Karpas-422 (cell line): ENCODE measurements at regions not wholly inside any gene's neighbourhood (a gene's known extent, or its start where the extent isn't known, plus 50 kb on each side); places are given as distances from the start of the nearest gene placed in this dataset.

Experiments
- DNase-seq: peaks from one replicate; pipeline ENCODE4 v3.0.0-alpha.2; 2015
- H2AFZ ChIP-seq: fragments of 200-600 bp; sonication (generic); 2 replicates; pipeline ENCODE4 v1.6.1; 2014; ENCODE audit warnings: antibody characterized with exemption, low read length, mixed read lengths
- H3K27ac ChIP-seq: fragments of 200-600 bp; sonication (generic); 2 replicates; pipeline ENCODE4 v1.5.1; 2014; ENCODE audit warnings: mild to moderate bottlenecking, low read length, moderate library complexity
- H3K27me3 ChIP-seq: fragments of 200-600 bp; sonication (generic); 2 replicates; pipeline ENCODE4 v1.6.1; 2014; ENCODE audit warnings: low read length, mixed read lengths
- H3K36me3 ChIP-seq: fragments of 200-600 bp; sonication (generic); 2 replicates; pipeline ENCODE4 v1.6.1; 2014; ENCODE audit warnings: low read length, mixed read lengths; ENCODE audit not compliant: insufficient read depth
- H3K4me1 ChIP-seq: fragments of 200-600 bp; sonication (generic); 2 replicates; pipeline ENCODE4 v1.6.1; 2014; ENCODE audit warnings: mild to moderate bottlenecking, low read length, mixed read lengths
- H3K4me2 ChIP-seq: fragments of 200-600 bp; sonication (generic); 2 replicates; pipeline ENCODE4 v1.6.1; 2014; ENCODE audit warnings: low read length, low read depth, mild to moderate bottlenecking; ENCODE audit not compliant: poor library complexity, severe bottlenecking
- H3K4me3 ChIP-seq: fragments of 200-600 bp; sonication (generic); 2 replicates; pipeline ENCODE4 v1.5.1; 2014; ENCODE audit warnings: mild to moderate bottlenecking, antibody characterized with exemption, low read length, mixed read lengths
- H3K79me2 ChIP-seq: fragments of 200-600 bp; sonication (generic); 2 replicates; pipeline ENCODE4 v1.6.1; 2014; ENCODE audit warnings: mild to moderate bottlenecking, low read length, mixed read lengths
- H3K9ac ChIP-seq: fragments of 200-600 bp; sonication (generic); 2 replicates; pipeline ENCODE4 v1.6.0; 2014; ENCODE audit warnings: low read length
- H3K9me2 ChIP-seq: fragments of 200-600 bp; sonication (generic), shearing (Covaris generic); replicated peaks from 2 replicates; pipeline ENCODE4 v1.6.0; 2014; ENCODE audit warnings: mild to moderate bottlenecking, low read length, moderate library complexity; ENCODE audit not compliant: insufficient read depth
- H3K9me3 ChIP-seq: fragments of 300-700, 200-600 bp; sonication (generic); 2 replicates; pipeline ENCODE4 v1.6.1; 2014; ENCODE audit warnings: low read length, mixed read lengths
- H4K20me1 ChIP-seq: fragments of 200-600 bp; sonication (generic); 2 replicates; pipeline ENCODE4 v1.6.1; 2014; ENCODE audit warnings: mild to moderate bottlenecking, antibody characterized with exemption, low read length, low read depth; ENCODE audit not compliant: insufficient read depth

DNA sequence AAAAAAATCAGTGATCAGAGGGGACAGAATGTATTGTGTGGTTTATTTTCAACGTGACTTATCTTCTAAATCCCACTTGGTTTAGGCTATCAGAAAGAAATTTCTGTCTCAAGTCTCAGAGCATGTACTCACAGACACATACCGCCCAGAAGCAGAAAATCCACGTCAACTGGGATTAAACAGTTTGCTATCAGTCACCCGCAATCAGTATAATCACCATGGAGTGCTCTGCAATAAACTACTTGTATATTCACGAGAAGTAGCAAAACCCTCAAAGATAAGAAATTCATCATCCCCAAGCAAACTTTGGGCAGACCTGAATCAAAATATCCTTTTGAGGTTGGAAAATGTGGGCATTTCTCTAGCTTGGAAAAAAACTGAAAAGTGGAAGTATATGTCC, 259.1 kb downstream of the FGFR2 start:
- Histone ChIP-seq H3K9me3 (no peaks in the 10 kb centered on the region), H3K36me3 (no peaks in the 10 kb centered on the region), H2AFZ (no peak overlapping the region), H3K4me2 (no peak overlapping the region), H3K9me2 (no peaks in the 10 kb centered on the region), H4K20me1 (no peaks in the 10 kb centered on the region), H3K4me1 (no peaks in the 10 kb centered on the region), H3K79me2 (no peaks in the 10 kb centered on the region), H3K9ac (no peak overlapping the region), H3K27me3 (no peaks in the 10 kb centered on the region), H3K4me3 (no peak overlapping the region), H3K27ac (no peak overlapping the region)
- no peak for DNase-seq

GRCh38 chr10:121340271-121340831, 257.9 kb downstream of the FGFR2 start:
- Histone ChIP-seq H3K27me3 (no peaks in the 10 kb centered on the region), H2AFZ (no peak overlapping the region), H3K9me3 (no peaks in the 10 kb centered on the region), H3K4me3 (no peak overlapping the region), H3K79me2 (no peaks in the 10 kb centered on the region), H3K9ac (no peak overlapping the region), H3K4me2 (no peak overlapping the region), H3K4me1 (no peaks in the 10 kb centered on the region), H3K9me2 (no peaks in the 10 kb centered on the region), H3K27ac (no peak overlapping the region), H4K20me1 (no peaks in the 10 kb centered on the region), H3K36me3 (no peaks in the 10 kb centered on the region)
- DNase-seq = no peak

DNA sequence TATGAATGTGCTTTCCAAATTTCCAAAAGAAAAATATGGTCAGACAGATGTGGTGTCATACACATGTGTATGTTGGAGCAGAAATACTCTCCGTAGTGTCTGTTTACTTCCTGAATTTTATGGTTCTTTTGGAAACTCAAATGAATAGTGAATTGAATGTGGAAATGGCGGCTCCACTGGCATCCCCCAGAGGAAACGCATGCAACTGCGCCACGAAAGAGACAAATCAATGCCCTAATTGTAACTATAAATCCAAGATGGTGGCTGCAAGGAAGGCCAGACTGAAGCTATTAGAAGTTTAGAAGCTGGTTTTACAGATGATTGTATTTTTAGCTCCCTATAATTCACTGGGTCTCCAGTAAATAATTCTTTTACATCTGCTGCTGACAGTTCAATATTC, 246.7 kb downstream of the FGFR2 start:
- H4K20me1 ChIP-seq = no peaks in the 10 kb centered on the region
- H3K36me3 ChIP-seq = no peaks in the 10 kb centered on the region
- no peak overlapping the region for H3K27ac ChIP-seq
- no peaks in the 10 kb centered on the region for H3K4me1 ChIP-seq
- no peaks in the 10 kb centered on the region for H3K9me2 ChIP-seq
- no peaks in the 10 kb centered on the region for H3K9me3 ChIP-seq
- no peak for DNase-seq
- H2AFZ ChIP-seq = no peak overlapping the region
- H3K4me3 ChIP-seq = no peak overlapping the region
- H3K79me2 ChIP-seq = no peaks in the 10 kb centered on the region
- 0 out of 2 replicates have a peak, but pooled peaks cover 2% of the 10 kb centered on the region for H3K27me3 ChIP-seq
- no peak overlapping the region for H3K4me2 ChIP-seq
- no peak overlapping the region for H3K9ac ChIP-seq

DNA sequence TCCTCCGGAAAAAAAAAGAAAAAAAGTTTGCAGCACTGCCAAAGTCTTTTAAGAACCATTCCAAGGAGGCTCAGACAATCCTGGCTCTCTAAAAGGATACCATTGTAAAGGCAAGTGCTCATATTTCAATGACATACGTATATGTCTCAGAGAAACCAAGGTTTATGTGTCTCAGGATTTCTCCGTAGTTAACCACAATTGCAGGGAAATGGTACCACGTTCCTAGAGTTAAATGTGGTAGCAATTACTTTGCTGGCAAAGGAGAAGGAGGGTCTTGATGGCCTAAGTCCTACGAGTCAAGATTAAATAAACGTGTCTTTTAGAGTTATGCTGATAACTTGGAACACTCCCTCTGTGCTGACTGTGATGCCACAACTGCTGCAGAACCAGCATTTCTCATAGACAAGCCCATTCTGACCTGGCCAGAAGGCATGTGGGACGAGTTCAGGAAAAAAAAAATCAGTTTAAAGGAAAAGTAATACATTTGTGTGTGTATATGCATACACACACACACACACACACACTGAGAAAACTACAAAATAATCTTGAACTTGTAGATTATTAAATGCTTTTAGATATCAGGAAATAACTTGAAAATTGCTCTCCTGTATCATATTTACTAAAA, 245.9 kb downstream of the FGFR2 start:
- Histone ChIP-seq H3K36me3 (no peaks in the 10 kb centered on the region), H3K27ac (no peak overlapping the region), H3K4me3 (no peak overlapping the region), H2AFZ (no peak overlapping the region), H4K20me1 (no peaks in the 10 kb centered on the region), H3K27me3 (0 out of 2 replicates have a peak, but pooled peaks cover 2% of the 10 kb centered on the region), H3K9ac (no peak overlapping the region), H3K4me1 (no peaks in the 10 kb centered on the region), H3K79me2 (no peaks in the 10 kb centered on the region), H3K9me3 (no peaks in the 10 kb centered on the region), H3K4me2 (no peak overlapping the region), H3K9me2 (no peaks in the 10 kb centered on the region)
- no peak for DNase-seq

GRCh38 chr10:121355161-121355560, 243.1 kb downstream of the FGFR2 start:
- 0 out of 2 replicates have a peak, but pooled peaks cover 2% of the 10 kb centered on the region for H3K27me3 ChIP-seq
- H3K27ac ChIP-seq = no peak overlapping the region
- no peaks in the 10 kb centered on the region for H3K9me2 ChIP-seq
- no peaks in the 10 kb centered on the region for H3K9me3 ChIP-seq
- no peaks in the 10 kb centered on the region for H3K36me3 ChIP-seq
- H3K4me3 ChIP-seq = no peak overlapping the region
- no peak overlapping the region for H2AFZ ChIP-seq
- no peaks in the 10 kb centered on the region for H4K20me1 ChIP-seq
- H3K4me2 ChIP-seq = no peak overlapping the region
- H3K79me2 ChIP-seq = no peaks in the 10 kb centered on the region
- peaks cover 4% of the 10 kb centered on the region for H3K4me1 ChIP-seq
- DNase-seq = no peak
- no peak overlapping the region for H3K9ac ChIP-seq

DNA sequence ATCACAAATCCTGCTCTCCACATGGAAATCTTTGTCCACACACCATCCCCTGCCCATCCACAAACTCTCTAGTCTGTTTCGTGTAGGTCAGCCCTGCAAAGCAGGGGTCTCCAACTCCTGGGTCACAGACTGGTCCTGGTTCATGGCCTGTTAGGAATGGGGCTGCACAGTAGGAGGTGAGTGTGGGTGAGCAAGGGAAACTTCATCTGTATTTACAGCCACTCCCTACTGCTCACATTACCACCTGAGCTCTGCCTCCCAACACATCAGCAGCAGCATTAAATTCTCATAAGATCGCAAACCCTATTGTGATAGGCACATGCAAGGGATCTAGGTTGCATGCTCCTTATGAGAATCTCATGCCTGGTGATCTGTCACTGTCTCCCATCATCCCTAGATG, 242.1 kb downstream of the FGFR2 start:
- H3K27ac ChIP-seq = no peak overlapping the region
- H4K20me1 ChIP-seq = no peaks in the 10 kb centered on the region
- H3K27me3 ChIP-seq = no peaks in the 10 kb centered on the region
- H3K4me2 ChIP-seq = no peak overlapping the region
- H3K4me3 ChIP-seq = no peak overlapping the region
- no peaks in the 10 kb centered on the region for H3K36me3 ChIP-seq
- no peak overlapping the region for H3K9ac ChIP-seq
- H3K4me1 ChIP-seq = peaks cover 4% of the 10 kb centered on the region
- H3K9me2 ChIP-seq = no peaks in the 10 kb centered on the region
- H3K79me2 ChIP-seq = no peaks in the 10 kb centered on the region
- no peaks in the 10 kb centered on the region for H3K9me3 ChIP-seq
- DNase-seq = no peak
- no peak overlapping the region for H2AFZ ChIP-seq

GRCh38 chr10:121357401-121357800, 240.8 kb downstream of the FGFR2 start:
- no peak for DNase-seq
- H4K20me1 ChIP-seq = no peaks in the 10 kb centered on the region
- H3K4me1 ChIP-seq = peaks cover 4% of the 10 kb centered on the region
- H3K9me3 ChIP-seq = no peaks in the 10 kb centered on the region
- H2AFZ ChIP-seq = no peak overlapping the region
- no peak overlapping the region for H3K9ac ChIP-seq
- no peak overlapping the region for H3K27ac ChIP-seq
- no peaks in the 10 kb centered on the region for H3K36me3 ChIP-seq
- H3K4me2 ChIP-seq = no peak overlapping the region
- H3K9me2 ChIP-seq = no peaks in the 10 kb centered on the region
- no peak overlapping the region for H3K4me3 ChIP-seq
- no peaks in the 10 kb centered on the region for H3K27me3 ChIP-seq
- H3K79me2 ChIP-seq = no peaks in the 10 kb centered on the region

DNA sequence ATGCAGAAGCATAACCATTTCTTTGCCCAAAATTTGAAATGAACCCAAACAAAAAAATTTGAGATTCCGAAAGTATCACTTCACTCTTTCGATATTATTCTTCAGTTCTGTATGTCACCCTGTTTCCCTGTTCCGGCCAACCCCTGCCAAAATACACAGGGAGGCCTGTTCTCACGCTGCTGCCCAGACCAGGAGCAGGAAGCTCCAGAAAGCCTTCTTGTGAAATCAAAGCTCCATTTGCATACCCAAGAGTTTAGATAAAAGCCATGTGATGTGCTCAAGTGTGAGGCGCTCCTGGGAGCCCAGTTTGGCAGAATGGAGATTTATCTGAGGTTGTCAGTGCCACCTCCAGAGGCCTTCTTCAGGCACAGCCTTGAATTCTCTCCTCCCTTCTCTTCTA, 236.2 kb downstream of the FGFR2 start:
- H3K27me3 ChIP-seq = no peaks in the 10 kb centered on the region
- peaks cover 4% of the 10 kb centered on the region for H3K4me1 ChIP-seq
- H2AFZ ChIP-seq = no peak overlapping the region
- H4K20me1 ChIP-seq = no peaks in the 10 kb centered on the region
- no peak overlapping the region for H3K4me2 ChIP-seq
- H3K9ac ChIP-seq = no peak overlapping the region
- no peak overlapping the region for H3K4me3 ChIP-seq
- no peaks in the 10 kb centered on the region for H3K9me2 ChIP-seq
- no peaks in the 10 kb centered on the region for H3K79me2 ChIP-seq
- no peak overlapping the region for H3K27ac ChIP-seq
- H3K9me3 ChIP-seq = no peaks in the 10 kb centered on the region
- H3K36me3 ChIP-seq = no peaks in the 10 kb centered on the region
- DNase-seq = no peak
